ENCODE measurements at regions not wholly inside any gene's neighbourhood (a gene's known extent, or its start where the extent isn't known, plus 50 kb on each side); places are given as distances from the start of the nearest gene placed in this dataset.

- ATAC-seq = peak; percentile 55; the same call in 1 of the 3 replicates
- TF ChIP-seq ZFP3 (CRISPR knock-in tag; IDR thresholded peaks at IDR 0.05) (no peak), BACH2 (CRISPR knock-in tag; IDR thresholded peaks at IDR 0.05; ENCODE audit: borderline replicate concordance) (no peak), ESRRG (CRISPR knock-in tag; IDR thresholded peaks at IDR 0.05) (no peak), ZC3H10 (CRISPR knock-in tag; IDR thresholded peaks at IDR 0.05) (no peak)
Measured at GRCh38 chr1:216824511-216824910, 101.3 kb upstream of the ESRRG start.

GRCh38 chr1:216823731-216824130 is 100.5 kb upstream of the ESRRG start:
- TF ChIP-seq ZNF8 (CRISPR knock-in tag; IDR thresholded peaks at IDR 0.05) (no peak), POU6F1 (CRISPR knock-in tag; IDR thresholded peaks at IDR 0.05; ENCODE audit: borderline replicate concordance, low read depth) (no peak)
- no peak for ATAC-seq

- TF ChIP-seq CSDC2 (CRISPR knock-in tag; IDR thresholded peaks at IDR 0.05) = no peak
- TF ChIP-seq OSR1 (CRISPR knock-in tag; IDR thresholded peaks at IDR 0.05) = no peak
- no peak for TF ChIP-seq ZNF8 (CRISPR knock-in tag; IDR thresholded peaks at IDR 0.05)
- TF ChIP-seq ESRRG (CRISPR knock-in tag; IDR thresholded peaks at IDR 0.05) = no peak
- TF ChIP-seq CREB5 (CRISPR knock-in tag; IDR thresholded peaks at IDR 0.05; ENCODE audit: low read depth) = no peak
- TF ChIP-seq CSRNP3 (CRISPR knock-in tag; IDR thresholded peaks at IDR 0.05) = no peak
- TF ChIP-seq ZFP3 (CRISPR knock-in tag; IDR thresholded peaks at IDR 0.05) = no peak
- no peak for TF ChIP-seq ISL1 (CRISPR knock-in tag; IDR thresholded peaks at IDR 0.05)
- no peak for TF ChIP-seq ZFP30 (CRISPR knock-in tag; IDR thresholded peaks at IDR 0.05)
- TF ChIP-seq RARB (CRISPR knock-in tag; IDR thresholded peaks at IDR 0.05) = no peak
- no peak for TF ChIP-seq TOX (CRISPR knock-in tag; IDR thresholded peaks at IDR 0.05; ENCODE audit: borderline replicate concordance)
- TF ChIP-seq ARNTL (CRISPR knock-in tag; IDR thresholded peaks at IDR 0.05; ENCODE audit: borderline replicate concordance, low read depth) = no peak
- no peak for TF ChIP-seq GLIS3 (CRISPR knock-in tag; IDR thresholded peaks at IDR 0.05)
- no peak for TF ChIP-seq BACH2 (CRISPR knock-in tag; IDR thresholded peaks at IDR 0.05; ENCODE audit: borderline replicate concordance)
- TF ChIP-seq PPARA (CRISPR knock-in tag; IDR thresholded peaks at IDR 0.05; ENCODE audit: borderline replicate concordance) = no peak
- no peak for ATAC-seq
Measured at GRCh38 chr1:216822480-216822879, 99.3 kb upstream of the ESRRG start.

GRCh38 chr1:216820345-216820744 is 97.1 kb upstream of the ESRRG start:
- ATAC-seq = peak; percentile 76
- 0 out of 2 replicates have a peak, but pooled peaks have one; percentile 13 for TF ChIP-seq TCF4 (CRISPR knock-in tag; IDR thresholded peaks at IDR 0.05; ENCODE audit: borderline replicate concordance)
- peak; percentile 63; the same call in 1 of the 2 replicates for TF ChIP-seq PATZ1 (CRISPR knock-in tag; IDR thresholded peaks at IDR 0.05; ENCODE audit: borderline replicate concordance)
- no peak for TF ChIP-seq OSR1 (CRISPR knock-in tag; IDR thresholded peaks at IDR 0.05)
- peak; percentile 60; the same call in 1 of the 2 replicates for TF ChIP-seq TOX (CRISPR knock-in tag; IDR thresholded peaks at IDR 0.05; ENCODE audit: borderline replicate concordance)
- TF ChIP-seq ZC3H10 (CRISPR knock-in tag; IDR thresholded peaks at IDR 0.05) = peak; percentile 61; the same call in 1 of the 2 replicates
- TF ChIP-seq ZNF8 (CRISPR knock-in tag; IDR thresholded peaks at IDR 0.05) = no peak
- peak; percentile 70; the same call in 1 of the 2 replicates for TF ChIP-seq POU6F1 (CRISPR knock-in tag; IDR thresholded peaks at IDR 0.05; ENCODE audit: borderline replicate concordance, low read depth)
- TF ChIP-seq ISL1 (CRISPR knock-in tag; IDR thresholded peaks at IDR 0.05) = peak; percentile 91
- no peak for TF ChIP-seq CSRNP3 (CRISPR knock-in tag; IDR thresholded peaks at IDR 0.05)

Measured in SK-N-SH treated with all-trans-retinoic acid at 6 μM for 48 hours (cell line).